Right lobe of liver (tissue), 6 donors: ENCODE measurements at regions not wholly inside any gene's neighbourhood (a gene's known extent, or its start where the extent isn't known, plus 50 kb on each side); places are given as distances from the start of the nearest gene placed in this dataset.

Source experiments
- ATAC-seq, 4 donors: fragments of 200-7000 bp; cut with Tn5 transposase; one replicate each; pipeline ENCODE4 v1.9.1; 2020; ENCODE audit warnings: mild to moderate bottlenecking in 4 of 4, moderate library complexity in 4 of 4
- DNase-seq, 3 donors: peaks; one replicate each; pipeline ENCODE4 v3.0.0-alpha.2; 2020
- H3K27ac ChIP-seq, 3 donors: fragments of 200-600 bp; one replicate each; pipeline ENCODE4 v1.8.0; 2022
- H3K27me3 ChIP-seq, 2 donors: fragments of 200-600 bp; one replicate each; pipeline ENCODE4 v1.8.0; 2022
- H3K36me3 ChIP-seq, 4 donors: fragments of 200-600 bp; sonication (generic) in 1 of 4; one replicate each; pipeline versions ENCODE4 v1.5.1 to v1.8.0; 2017 to 2022; ENCODE audit warnings: control low read depth in 1 of 4
- H3K4me1 ChIP-seq, 4 donors: fragments of 200-600 bp; sonication (generic) in 1 of 4; one replicate each; pipeline versions ENCODE4 v1.5.1 to v1.8.0; 2017 to 2022; ENCODE audit warnings: control low read depth in 1 of 4
- H3K4me3 ChIP-seq, 3 donors: fragments of 200-600 bp; one replicate each; pipeline ENCODE4 v1.8.0; 2022
- H3K9me3 ChIP-seq, 4 donors: fragments of 200-600 bp; sonication (generic) in 1 of 4; one replicate each; pipeline versions ENCODE4 v1.5.1 to v1.8.0; 2017 to 2022; ENCODE audit warnings: control low read depth in 1 of 4
- CTCF ChIP-seq, 4 donors: fragments of 200-600 bp in 3 of 4; fragments of 450-650 bp in 1 of 4; IDR thresholded peaks; one replicate each; pipeline versions ENCODE4 v1.5.1 to v1.8.0; 2016 to 2022; ENCODE audit warnings: antibody characterized with exemption in 4 of 4, mild to moderate bottlenecking in 2 of 4
- POLR2A ChIP-seq: fragments of 450-650 bp; IDR thresholded peaks from one replicate; pipeline ENCODE4 v1.6.1; 2017; ENCODE audit warnings: antibody characterized with exemption, mild to moderate bottlenecking
- WGBS: methylation state at CpG from one replicate; pipeline ENCODE4 v1.1.6; 2018; ENCODE audit warnings: low coverage, low lambda C conversion rate; ENCODE audit not compliant: insufficient coverage; ENCODE audit errors: missing lambda C conversion rate; 5-methylcytosine and 5-hydroxymethylcytosine counted together
- intact Hi-C, 2 donors: fragments of 100-400 bp; cut with DNase I; formaldehyde crosslinking; loops; one replicate each; pipeline versions ENCODE4 v1.11.2 to v1.14.1; 2022
- donor health status: DM: no; HTN: yes; CAD: no.
- donor health status: DM: no; HTN: no; CAD: no.
- donor health status: DM: no; HTN: no; CAD: no.
- donor health status: DM: no; HTN: yes; CAD: no.
- donor health status: DM: no; HTN: yes; CAD: no.

GRCh38 chr1:53401813-53402745 lies 57.1 kb upstream of the DMRTB1 start:
- no peak for TF ChIP-seq CTCF (IDR thresholded peaks at IDR 0.05)
- TF ChIP-seq POLR2A: no peak
- 61% methylated on average over 2 of the region's 11 CpGs for WGBS
- ATAC-seq (no peak), DNase-seq (no peak)
- H3K36me3 ChIP-seq: no peaks in the 10 kb centered on the region
- intact Hi-C loops: no loop called here
- H3K4me1 ChIP-seq: no peaks in the 10 kb centered on the region
- H3K4me3 ChIP-seq: no peak overlapping the region
- no peaks in the 10 kb centered on the region for H3K9me3 ChIP-seq
- H3K27ac ChIP-seq: no peak overlapping the region
- no peaks in the 10 kb centered on the region for H3K27me3 ChIP-seq

- Histone ChIP-seq H3K27ac (no peak overlapping the region), H3K9me3 (no peaks in the 10 kb centered on the region), H3K4me3 (no peak overlapping the region), H3K36me3 (no peaks in the 10 kb centered on the region), H3K27me3 (no peaks in the 10 kb centered on the region), H3K4me1 (no peaks in the 10 kb centered on the region)
- DNase-seq: no peak
- no peak for TF ChIP-seq CTCF (IDR thresholded peaks at IDR 0.05)
- WGBS: 42% methylated on average over 2 of the region's 10 CpGs
- intact Hi-C loops: no loop called here
- ATAC-seq: peak in 1 of 4 donors; percentile 33
These were observed 56.1 kb upstream of the DMRTB1 start for GRCh38 chr1:53402891-53403655.

GRCh38 chr1:53405737-53406136 lies 53.5 kb upstream of the DMRTB1 start:
- TF ChIP-seq CTCF (IDR thresholded peaks at IDR 0.05) (no peak), POLR2A (no peak)
- no peak for ATAC-seq
- WGBS: 69% methylated on average over 5 of the region's 7 CpGs
- H3K9me3 ChIP-seq: no peaks in the 10 kb centered on the region
- no peaks in the 10 kb centered on the region for H3K4me1 ChIP-seq
- no peaks in the 10 kb centered on the region for H3K27me3 ChIP-seq
- no peaks in the 10 kb centered on the region for H3K36me3 ChIP-seq
- no peak overlapping the region for H3K27ac ChIP-seq
- intact Hi-C loops: no loop called here
- DNase-seq: no peak
- H3K4me3 ChIP-seq: no peak overlapping the region

- DNase-seq: no peak
- Histone ChIP-seq H3K4me3 (no peak overlapping the region), H3K36me3 (no peaks in the 10 kb centered on the region), H3K4me1 (no peaks in the 10 kb centered on the region), H3K27me3 (no peaks in the 10 kb centered on the region), H3K9me3 (no peaks in the 10 kb centered on the region), H3K27ac (no peak overlapping the region)
- TF ChIP-seq CTCF (IDR thresholded peaks at IDR 0.05): no peak
- no peak for TF ChIP-seq POLR2A
- intact Hi-C loops: no loop called here
- WGBS: 67% methylated on average over 3 of the region's 4 CpGs
- no peak for ATAC-seq
These were observed 52.5 kb upstream of the DMRTB1 start for GRCh38 chr1:53406551-53407235.
